IPS-20b (cell line): ENCODE measurements at regions not wholly inside any gene's neighbourhood (a gene's known extent, or its start where the extent isn't known, plus 50 kb on each side); places are given as distances from the start of the nearest gene placed in this dataset.

Experiments used
- H3K27ac ChIP-seq: one replicate; pipeline ENCODE4 v1.5.1; 2013; ENCODE audit warnings: low read length
- H3K27me3 ChIP-seq: 2 replicates; pipeline ENCODE4 v1.6.1; 2013; ENCODE audit warnings: mild to moderate bottlenecking, low read length, inconsistent platforms; ENCODE audit not compliant: insufficient read depth
- H3K36me3 ChIP-seq: 2 replicates; pipeline ENCODE4 v1.6.1; 2013; ENCODE audit warnings: low read depth, mild to moderate bottlenecking, inconsistent platforms, low read length, moderate library complexity; ENCODE audit not compliant: insufficient read depth
- H3K4me1 ChIP-seq: 2 replicates; pipeline ENCODE4 v1.6.1; 2013; ENCODE audit warnings: mild to moderate bottlenecking, control low read depth, inconsistent platforms, low read length, moderate library complexity; ENCODE audit not compliant: insufficient read depth
- H3K4me3 ChIP-seq: 2 replicates; pipeline ENCODE4 v1.5.1; 2013; ENCODE audit warnings: mild to moderate bottlenecking, low read length, inconsistent platforms
- H3K9ac ChIP-seq: 2 replicates; pipeline ENCODE4 v1.6.1; 2013; ENCODE audit warnings: low read depth, mild to moderate bottlenecking, inconsistent platforms, low read length, moderate library complexity
- H3K9me3 ChIP-seq: 2 replicates; pipeline ENCODE4 v1.6.1; 2013; ENCODE audit warnings: mild to moderate bottlenecking, low read depth, low read length, inconsistent platforms; ENCODE audit not compliant: insufficient read depth

DNA sequence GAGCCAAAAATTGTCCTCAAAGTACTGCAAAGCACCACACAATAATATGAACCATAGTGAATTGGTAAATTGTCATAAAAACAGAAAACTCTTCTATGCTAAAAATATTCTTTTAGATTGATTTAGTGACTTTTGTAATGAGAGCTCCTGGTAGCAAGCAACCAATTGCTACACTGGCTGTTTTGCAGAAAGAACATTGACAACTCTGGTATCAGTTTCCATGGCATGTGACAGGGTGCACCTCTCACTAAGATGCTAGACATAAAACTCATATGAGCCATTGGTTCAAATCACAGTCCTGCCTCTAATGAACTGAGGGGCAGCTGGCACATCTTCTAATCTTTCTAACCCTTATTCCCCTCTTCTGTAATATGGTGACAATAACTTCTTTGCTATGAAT, 212.2 kb downstream of the HS3ST1 start:
- H3K36me3 ChIP-seq = no peaks in the 10 kb centered on the region
- no peak overlapping the region for H3K9ac ChIP-seq
- no peaks in the 10 kb centered on the region for H3K4me1 ChIP-seq
- H3K9me3 ChIP-seq = no peaks in the 10 kb centered on the region
- no peaks in the 10 kb centered on the region for H3K27me3 ChIP-seq
- no peak overlapping the region for H3K27ac ChIP-seq
- no peak overlapping the region for H3K4me3 ChIP-seq

DNA sequence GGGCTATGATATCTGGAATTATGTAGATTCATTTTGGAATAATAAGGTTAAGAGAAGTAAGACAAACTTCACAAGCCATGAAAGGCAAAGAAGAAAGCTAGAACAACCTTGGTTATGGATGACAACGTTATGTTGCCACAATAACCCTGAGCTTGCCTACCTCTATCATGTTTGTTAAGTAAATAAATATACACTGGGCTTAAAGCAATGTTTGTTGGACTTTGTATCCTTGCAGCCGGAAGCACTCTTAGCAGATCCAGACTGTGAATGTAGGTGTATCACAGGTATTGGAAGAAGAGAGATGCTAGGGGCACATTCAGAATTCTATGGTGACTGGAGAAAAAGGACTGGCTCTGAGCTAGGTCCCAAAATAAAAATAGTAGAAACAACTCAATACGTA, 214.4 kb downstream of the HS3ST1 start:
- Histone ChIP-seq H3K4me1 (no peaks in the 10 kb centered on the region), H3K36me3 (no peaks in the 10 kb centered on the region), H3K4me3 (no peak overlapping the region), H3K27ac (no peak overlapping the region), H3K9ac (no peak overlapping the region), H3K9me3 (no peaks in the 10 kb centered on the region), H3K27me3 (no peaks in the 10 kb centered on the region)

DNA sequence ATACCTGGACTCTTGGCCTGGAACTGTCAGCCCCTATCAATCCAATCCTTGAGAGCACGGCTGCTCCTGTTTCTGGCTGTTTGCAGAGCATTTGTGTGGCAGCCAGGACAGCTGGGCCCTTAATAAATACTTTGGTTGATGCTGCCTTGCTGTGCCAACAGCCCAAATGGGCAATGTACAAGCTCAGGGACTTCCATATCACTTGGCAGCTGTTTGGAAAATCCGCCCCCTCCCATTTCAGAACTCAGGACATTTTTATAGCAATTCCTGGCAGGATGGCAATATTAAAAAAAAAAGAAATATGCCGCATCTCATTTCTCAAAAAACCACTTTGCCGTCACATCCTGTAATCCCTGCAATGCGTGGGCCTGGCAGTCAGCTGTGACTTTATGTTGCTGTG, 218.9 kb downstream of the HS3ST1 start:
- H3K27ac ChIP-seq = no peak overlapping the region
- no peak overlapping the region for H3K4me3 ChIP-seq
- no peak overlapping the region for H3K9ac ChIP-seq
- H3K9me3 ChIP-seq = peaks cover 9% of the 10 kb centered on the region; the same call in 1 of the 2 replicates
- no peaks in the 10 kb centered on the region for H3K27me3 ChIP-seq
- no peaks in the 10 kb centered on the region for H3K4me1 ChIP-seq
- no peaks in the 10 kb centered on the region for H3K36me3 ChIP-seq

DNA sequence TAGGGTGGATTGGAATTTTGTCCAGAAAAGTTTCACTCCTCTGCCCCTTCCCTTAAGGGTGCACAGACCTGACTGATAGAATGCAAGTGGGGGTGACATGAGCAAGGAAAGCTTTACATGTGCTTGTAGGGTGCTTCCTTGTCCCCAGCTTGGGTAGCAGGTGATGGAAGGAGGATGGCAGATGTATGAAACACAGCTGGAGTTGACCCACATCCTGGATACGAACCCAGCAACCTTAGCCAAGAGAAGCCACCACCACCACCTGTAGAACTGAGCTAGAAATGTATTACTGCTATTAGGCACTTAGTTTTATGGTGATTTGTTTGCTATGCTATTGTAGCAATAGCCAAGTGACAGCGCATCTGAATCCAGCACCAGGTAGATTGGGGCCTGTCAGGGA, 227.4 kb downstream of the HS3ST1 start:
- 0 out of 2 replicates have a peak, but pooled peaks cover 7% of the 10 kb centered on the region for H3K4me1 ChIP-seq
- no peaks in the 10 kb centered on the region for H3K36me3 ChIP-seq
- H3K27ac ChIP-seq = no peak overlapping the region
- H3K9ac ChIP-seq = no peak overlapping the region
- no peaks in the 10 kb centered on the region for H3K27me3 ChIP-seq
- H3K4me3 ChIP-seq = no peak overlapping the region
- no peaks in the 10 kb centered on the region for H3K9me3 ChIP-seq

DNA sequence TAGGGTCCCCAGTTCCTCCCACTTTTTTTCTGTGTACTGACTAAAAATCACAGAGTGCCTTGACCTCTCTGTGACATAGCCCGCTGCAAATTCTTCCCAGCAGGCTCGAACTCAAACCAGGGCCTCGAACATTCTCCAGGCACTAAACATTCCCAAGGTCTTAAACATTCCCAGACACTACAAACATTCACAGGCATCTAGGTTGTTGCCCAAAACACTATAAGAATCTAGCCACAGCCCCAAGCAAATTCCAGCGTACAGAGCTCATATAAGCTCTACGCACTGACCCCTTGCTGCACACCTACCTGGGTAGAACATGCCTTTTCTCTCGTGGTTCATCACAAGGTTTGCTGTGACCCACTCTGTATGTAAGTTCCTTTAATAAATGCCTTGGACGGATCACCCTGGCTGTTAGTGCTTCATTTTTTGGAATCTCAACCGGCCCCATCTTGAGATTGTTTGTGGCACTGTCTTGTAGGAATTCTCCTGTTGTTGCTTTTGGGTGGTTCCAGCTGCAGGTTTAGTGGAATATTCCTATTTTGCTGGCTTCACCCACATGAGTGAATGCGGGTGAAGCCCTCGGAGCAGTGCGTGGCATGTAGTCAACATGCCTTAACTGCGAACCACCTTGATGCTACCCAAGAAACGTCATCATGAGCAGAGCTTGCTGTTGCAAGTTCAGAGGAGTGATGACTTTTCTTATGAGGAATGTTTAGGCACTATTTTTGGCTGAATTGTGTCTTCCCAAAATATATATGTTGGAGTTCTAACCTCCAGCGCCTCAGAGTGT, 230.0 kb downstream of the HS3ST1 start:
- H3K4me1 ChIP-seq = 0 out of 2 replicates have a peak, but pooled peaks cover 7% of the 10 kb centered on the region
- H3K4me3 ChIP-seq = no peak overlapping the region

DNA sequence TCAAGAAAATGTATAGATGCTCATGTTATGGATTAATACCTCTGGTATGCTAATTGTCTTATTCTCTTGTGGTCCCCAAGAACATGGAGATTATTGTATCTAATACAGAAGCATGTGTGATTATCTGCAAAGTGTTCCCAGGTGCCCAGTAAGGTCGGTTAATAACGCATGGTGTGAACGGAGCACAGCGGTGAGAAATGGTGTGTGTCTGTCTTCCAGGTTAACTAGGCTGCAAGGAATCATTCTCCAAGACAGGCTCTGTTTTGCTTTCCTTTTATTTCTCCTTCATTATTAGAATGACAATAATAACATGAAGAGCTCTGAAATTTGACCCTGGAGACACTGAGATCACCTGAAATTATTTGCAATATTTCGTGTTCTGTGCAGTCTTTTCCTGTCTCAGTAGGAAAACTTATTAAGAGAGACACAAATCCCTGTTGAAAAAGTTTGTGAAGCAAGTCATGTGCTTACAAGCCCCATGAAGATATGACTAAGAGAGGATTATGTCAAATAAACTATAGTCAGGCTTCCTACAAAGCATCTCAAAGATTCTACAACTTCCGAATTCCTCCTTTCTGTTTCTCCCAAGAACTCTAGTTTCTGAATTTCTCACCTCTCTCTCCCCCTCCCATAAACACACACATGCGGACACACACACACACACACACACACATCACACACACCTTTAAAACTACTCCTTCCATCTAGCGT, 230.9 kb downstream of the HS3ST1 start:
- Histone ChIP-seq H3K36me3 (no peaks in the 10 kb centered on the region), H3K27me3 (no peaks in the 10 kb centered on the region), H3K27ac (no peak overlapping the region), H3K9ac (no peak overlapping the region), H3K4me3 (no peak overlapping the region), H3K9me3 (no peaks in the 10 kb centered on the region), H3K4me1 (0 out of 2 replicates have a peak, but pooled peaks cover 7% of the 10 kb centered on the region)

More for the DNA sequence above, 230.0 kb downstream of the HS3ST1 start:
- H3K27ac ChIP-seq = no peak overlapping the region
- no peaks in the 10 kb centered on the region for H3K36me3 ChIP-seq
- H3K9ac ChIP-seq = no peak overlapping the region
- no peaks in the 10 kb centered on the region for H3K27me3 ChIP-seq
- no peaks in the 10 kb centered on the region for H3K9me3 ChIP-seq

DNA sequence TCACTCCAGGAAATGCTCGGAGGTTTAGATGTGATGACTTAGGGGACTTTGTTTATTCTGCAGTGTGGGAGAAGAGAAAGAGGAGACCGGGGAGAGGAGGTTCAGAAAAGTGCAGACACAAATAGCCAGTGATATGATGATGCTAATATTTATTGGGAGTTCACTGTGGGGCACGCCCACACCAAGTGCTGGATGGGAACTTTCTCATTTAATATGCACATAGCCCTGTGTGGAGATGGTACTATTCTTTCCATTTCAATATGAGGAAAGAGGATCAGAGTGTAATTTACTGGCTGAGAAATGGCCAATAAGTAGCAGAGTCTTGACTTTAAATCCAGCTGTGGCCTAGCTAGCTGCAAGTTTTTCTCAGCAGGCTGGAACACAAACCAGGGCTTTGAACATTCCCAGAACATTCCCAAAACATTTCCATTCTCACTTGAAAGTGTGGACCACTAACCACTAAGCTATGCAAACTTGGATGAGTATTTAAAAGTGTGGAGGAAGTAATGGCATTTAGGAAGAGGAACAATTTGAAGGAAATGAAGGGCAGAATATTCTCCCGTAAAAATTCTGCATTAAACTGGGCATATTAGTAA, 231.7 kb downstream of the HS3ST1 start:
- H3K36me3 ChIP-seq = no peaks in the 10 kb centered on the region
- no peak overlapping the region for H3K4me3 ChIP-seq
- 0 out of 2 replicates have a peak, but pooled peaks cover 7% of the 10 kb centered on the region for H3K4me1 ChIP-seq
- no peaks in the 10 kb centered on the region for H3K9me3 ChIP-seq
- no peaks in the 10 kb centered on the region for H3K27me3 ChIP-seq
- H3K27ac ChIP-seq = no peak overlapping the region
- no peak overlapping the region for H3K9ac ChIP-seq

DNA sequence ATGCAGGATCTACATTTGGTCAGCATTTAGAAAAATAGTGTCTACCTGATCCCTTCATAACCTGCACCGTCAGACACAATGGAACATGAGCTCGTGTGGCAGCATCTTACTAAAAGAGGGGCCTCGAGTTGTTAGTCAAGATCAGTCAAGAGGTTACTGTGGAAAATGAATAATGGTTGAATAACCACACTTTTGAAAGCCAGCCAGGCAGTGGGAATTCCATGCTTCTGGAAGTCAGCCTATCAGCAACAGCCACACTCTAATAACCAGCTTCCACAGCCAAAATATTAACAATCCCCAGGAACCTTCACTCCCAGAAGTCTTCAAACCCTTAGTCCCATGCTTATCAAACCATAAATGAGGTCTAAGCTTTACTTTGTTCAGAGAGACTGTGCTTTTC, 234.3 kb downstream of the HS3ST1 start:
- Histone ChIP-seq H3K36me3 (no peaks in the 10 kb centered on the region), H3K4me3 (no peak overlapping the region), H3K27me3 (no peaks in the 10 kb centered on the region), H3K4me1 (0 out of 2 replicates have a peak, but pooled peaks cover 7% of the 10 kb centered on the region), H3K9me3 (no peaks in the 10 kb centered on the region), H3K9ac (no peak overlapping the region), H3K27ac (no peak overlapping the region)

DNA sequence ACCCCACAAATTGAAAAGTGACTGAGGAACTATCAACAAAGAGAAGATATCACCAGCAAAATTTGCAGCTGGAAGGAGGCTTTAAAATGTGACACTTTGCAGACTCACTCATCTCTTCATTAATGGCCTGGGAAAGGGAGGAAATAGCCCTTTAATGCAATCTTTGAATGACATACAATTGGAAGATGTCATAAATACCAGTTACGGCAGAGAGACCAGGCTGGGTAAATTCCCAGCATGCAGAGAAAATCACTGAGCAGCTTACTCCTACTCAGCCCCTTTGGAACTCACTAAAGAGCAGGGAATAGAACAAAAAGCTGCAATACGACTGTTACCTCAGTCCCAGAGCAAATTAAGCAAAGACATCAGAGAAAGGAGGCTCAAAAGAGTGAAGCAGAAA, 238.9 kb downstream of the HS3ST1 start:
- Histone ChIP-seq H3K27me3 (no peaks in the 10 kb centered on the region), H3K9ac (no peak overlapping the region), H3K27ac (no peak overlapping the region)

DNA sequence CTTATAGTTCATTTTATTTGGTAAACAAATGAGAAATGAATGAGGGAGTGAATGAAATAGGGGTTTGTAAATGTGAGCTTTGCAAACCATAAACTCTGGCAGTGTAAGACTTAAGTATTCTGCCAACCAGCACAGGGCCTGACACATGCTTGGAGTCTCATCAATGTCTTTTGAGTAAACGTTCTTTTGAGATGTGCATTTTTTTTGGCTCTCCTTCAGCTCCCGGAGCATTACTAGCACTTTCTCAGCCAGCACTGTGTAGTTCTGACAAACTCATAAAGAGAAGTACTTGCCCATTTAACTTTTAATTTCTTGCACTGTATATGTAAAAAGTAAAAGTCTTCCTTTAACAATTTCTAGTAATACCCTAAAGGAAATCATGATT, 245.3 kb downstream of the HS3ST1 start:
- Histone ChIP-seq H3K9me3 (no peaks in the 10 kb centered on the region), H3K4me1 (no peaks in the 10 kb centered on the region), H3K27ac (no peak overlapping the region), H3K4me3 (no peak overlapping the region), H3K36me3 (no peaks in the 10 kb centered on the region), H3K27me3 (no peaks in the 10 kb centered on the region), H3K9ac (no peak overlapping the region)

More for the DNA sequence above, 238.9 kb downstream of the HS3ST1 start:
- Histone ChIP-seq H3K9me3 (no peaks in the 10 kb centered on the region), H3K36me3 (no peaks in the 10 kb centered on the region), H3K4me3 (no peak overlapping the region), H3K4me1 (no peaks in the 10 kb centered on the region)

DNA sequence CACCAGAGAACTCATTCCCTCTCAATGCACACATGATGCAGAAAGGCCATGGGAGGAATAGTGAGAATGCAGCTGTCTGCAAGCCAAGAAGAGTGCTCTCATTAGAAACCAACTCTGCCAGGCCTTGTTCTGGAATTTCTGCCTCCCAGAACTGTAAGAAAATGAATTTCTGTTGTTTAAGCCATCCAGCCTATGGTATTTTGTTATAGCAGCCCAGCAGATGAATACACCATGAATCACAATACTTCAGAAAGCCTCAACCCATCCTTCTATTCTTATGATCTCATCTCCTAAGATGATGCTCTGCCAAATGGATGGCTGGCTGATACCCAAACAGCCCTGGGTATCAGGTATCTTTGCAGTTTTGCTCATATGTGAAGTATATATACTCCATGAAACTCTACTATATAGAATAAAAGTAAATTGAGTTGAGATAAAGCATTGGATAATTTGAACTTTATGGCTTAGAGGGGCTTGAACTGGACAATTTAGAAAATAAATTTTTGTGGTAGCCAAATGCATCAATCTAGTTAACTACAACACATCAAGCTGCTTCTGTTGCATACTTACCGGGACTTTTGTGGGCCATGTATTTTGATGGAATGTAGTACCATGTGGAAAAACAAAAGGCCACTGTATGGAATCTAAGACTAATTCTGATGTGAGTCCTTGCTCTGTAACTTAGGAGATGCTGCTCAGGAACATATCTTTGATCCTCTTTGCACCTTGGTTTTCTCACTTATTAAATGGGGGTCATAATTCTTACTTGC, 245.9 kb downstream of the HS3ST1 start:
- Histone ChIP-seq H3K4me1 (no peaks in the 10 kb centered on the region), H3K9ac (no peak overlapping the region), H3K27me3 (no peaks in the 10 kb centered on the region), H3K36me3 (no peaks in the 10 kb centered on the region), H3K27ac (no peak overlapping the region), H3K4me3 (no peak overlapping the region), H3K9me3 (no peaks in the 10 kb centered on the region)
